NCI-H774 (cell line): ENCODE measurements at regions not wholly inside any gene's neighbourhood (a gene's known extent, or its start where the extent isn't known, plus 50 kb on each side); places are given as distances from the start of the nearest gene placed in this dataset.

Experiments
- DNase-seq: peaks from one replicate; lab custom pipeline; 2025; lab: John Stamatoyannopoulos, UW

GRCh38 chr20:22226849-22227700, 357.3 kb downstream of the FOXA2 start:
- DNase-seq = no peak

GRCh38 chr20:22223236-22223635, 361.1 kb downstream of the FOXA2 start:
- no peak for DNase-seq

- DNase-seq = no peak
Observed at GRCh38 chr20:22217712-22218352, 366.5 kb downstream of the FOXA2 start.

- DNase-seq = no peak
Observed at GRCh38 chr20:22216984-22217383, 367.4 kb downstream of the FOXA2 start.

GRCh38 chr20:22214296-22214695, 370.1 kb downstream of the FOXA2 start:
- no peak for DNase-seq

- DNase-seq = no peak
Observed at GRCh38 chr20:22213271-22213670, 371.1 kb downstream of the FOXA2 start.

GRCh38 chr20:22207280-22207679, 377.1 kb downstream of the FOXA2 start:
- no peak for DNase-seq

GRCh38 chr20:22204801-22205200, 379.6 kb downstream of the FOXA2 start:
- DNase-seq = no peak

GRCh38 chr20:22182148-22182547, 402.2 kb downstream of the FOXA2 start:
- no peak for DNase-seq

- no peak for DNase-seq
Observed at GRCh38 chr20:22180244-22180643, 404.1 kb downstream of the FOXA2 start.

- DNase-seq = no peak
Observed at GRCh38 chr20:22160101-22160652, 424.2 kb downstream of the FOXA2 start.

GRCh38 chr20:22159276-22159675, 425.1 kb downstream of the FOXA2 start:
- DNase-seq = no peak

- DNase-seq = no peak
Observed at GRCh38 chr20:22127587-22127986, 422.1 kb downstream of the PAX1 start.

- peak; percentile 55 for DNase-seq
Observed at GRCh38 chr20:22106308-22106938, 401.0 kb downstream of the PAX1 start.

GRCh38 chr20:22101606-22102005, 396.1 kb downstream of the PAX1 start:
- no peak for DNase-seq

- no peak for DNase-seq
Observed at GRCh38 chr20:22100686-22101085, 395.2 kb downstream of the PAX1 start.

- no peak for DNase-seq
Observed at GRCh38 chr20:22099348-22099747, 393.9 kb downstream of the PAX1 start.

GRCh38 chr20:22098511-22098910, 393.0 kb downstream of the PAX1 start:
- no peak for DNase-seq

GRCh38 chr20:22093122-22093521, 387.7 kb downstream of the PAX1 start:
- no peak for DNase-seq

GRCh38 chr20:22088882-22089281, 383.4 kb downstream of the PAX1 start:
- no peak for DNase-seq

GRCh38 chr20:22080985-22081384, 375.5 kb downstream of the PAX1 start:
- DNase-seq = no peak

GRCh38 chr20:22074635-22075034, 369.2 kb downstream of the PAX1 start:
- DNase-seq = no peak

GRCh38 chr20:22071841-22072240, 366.4 kb downstream of the PAX1 start:
- DNase-seq = no peak
